ENCODE measurements at regions not wholly inside any gene's neighbourhood (a gene's known extent, or its start where the extent isn't known, plus 50 kb on each side); places are given as distances from the start of the nearest gene placed in this dataset.

DNA sequence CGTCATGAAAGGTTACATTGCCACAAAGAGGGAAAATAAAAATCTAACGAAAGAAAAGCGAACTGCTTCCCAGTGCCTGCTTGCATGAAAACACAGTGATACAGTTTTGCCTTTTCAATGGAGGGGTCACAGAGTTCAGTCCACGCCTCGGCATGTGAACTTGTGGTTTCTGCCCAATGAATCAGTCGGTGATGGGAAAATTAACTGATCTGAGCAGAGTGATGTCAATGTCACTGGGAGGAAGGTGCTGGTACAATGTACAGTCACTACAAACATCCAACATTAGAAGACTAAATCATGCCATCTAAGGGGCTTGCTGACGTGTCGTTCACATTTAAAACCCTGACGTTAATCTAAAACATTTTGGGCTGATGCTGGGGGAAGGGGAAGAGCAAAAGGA lies 151.8 kb upstream of the MSX2 start:
- DNase-seq (ENCODE audit: extremely low read depth, insufficient read length): no peak
- no peaks in the 10 kb centered on the region; the same call in 1 of the 2 replicates for H3K27me3 ChIP-seq (replicated peaks; ENCODE audit: control insufficient read depth, insufficient read depth, low read length)

GRCh38 chr5:174573221-174573994 lies 151.0 kb upstream of the MSX2 start:
- Histone ChIP-seq H3K27me3 (replicated peaks; ENCODE audit: control insufficient read depth, insufficient read depth, low read length) (no peaks in the 10 kb centered on the region), H3K36me3 (ENCODE audit: control insufficient read depth, insufficient read depth, low read length) (no peaks in the 10 kb centered on the region), H3K4me3 (replicated peaks; ENCODE audit: low read depth, low read length) (no peak overlapping the region)
- TF ChIP-seq, protein P1, sequence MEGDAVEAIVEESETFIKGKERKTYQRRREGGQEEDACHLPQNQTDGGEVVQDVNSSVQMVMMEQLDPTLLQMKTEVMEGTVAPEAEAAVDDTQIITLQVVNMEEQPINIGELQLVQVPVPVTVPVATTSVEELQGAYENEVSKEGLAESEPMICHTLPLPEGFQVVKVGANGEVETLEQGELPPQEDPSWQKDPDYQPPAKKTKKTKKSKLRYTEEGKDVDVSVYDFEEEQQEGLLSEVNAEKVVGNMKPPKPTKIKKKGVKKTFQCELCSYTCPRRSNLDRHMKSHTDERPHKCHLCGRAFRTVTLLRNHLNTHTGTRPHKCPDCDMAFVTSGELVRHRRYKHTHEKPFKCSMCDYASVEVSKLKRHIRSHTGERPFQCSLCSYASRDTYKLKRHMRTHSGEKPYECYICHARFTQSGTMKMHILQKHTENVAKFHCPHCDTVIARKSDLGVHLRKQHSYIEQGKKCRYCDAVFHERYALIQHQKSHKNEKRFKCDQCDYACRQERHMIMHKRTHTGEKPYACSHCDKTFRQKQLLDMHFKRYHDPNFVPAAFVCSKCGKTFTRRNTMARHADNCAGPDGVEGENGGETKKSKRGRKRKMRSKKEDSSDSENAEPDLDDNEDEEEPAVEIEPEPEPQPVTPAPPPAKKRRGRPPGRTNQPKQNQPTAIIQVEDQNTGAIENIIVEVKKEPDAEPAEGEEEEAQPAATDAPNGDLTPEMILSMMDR (IDR thresholded peaks at IDR 0.05; ENCODE audit: insufficient read depth, low read length, poor library complexity, severe bottlenecking): no peak
- DNase-seq (ENCODE audit: extremely low read depth, insufficient read length): no peak

More for the DNA sequence above, 151.8 kb upstream of the MSX2 start:
- Histone ChIP-seq H3K36me3 (ENCODE audit: control insufficient read depth, insufficient read depth, low read length) (no peaks in the 10 kb centered on the region), H3K4me3 (replicated peaks; ENCODE audit: low read depth, low read length) (no peak overlapping the region)
- TF ChIP-seq, protein P1 (IDR thresholded peaks at IDR 0.05; ENCODE audit: insufficient read depth, low read length, poor library complexity, severe bottlenecking): no peak

GRCh38 chr5:174575043-174575442 lies 149.3 kb upstream of the MSX2 start:
- TF ChIP-seq, protein P1 (IDR thresholded peaks at IDR 0.05; ENCODE audit: insufficient read depth, low read length, poor library complexity, severe bottlenecking): no peak
- Histone ChIP-seq H3K27me3 (replicated peaks; ENCODE audit: control insufficient read depth, insufficient read depth, low read length) (no peaks in the 10 kb centered on the region), H3K4me3 (replicated peaks; ENCODE audit: low read depth, low read length) (no peak overlapping the region), H3K36me3 (ENCODE audit: control insufficient read depth, insufficient read depth, low read length) (no peaks in the 10 kb centered on the region)
- no peak for DNase-seq (ENCODE audit: extremely low read depth, insufficient read length)

GRCh38 chr5:174576042-174576441 lies 148.3 kb upstream of the MSX2 start:
- no peak overlapping the region for H3K4me3 ChIP-seq (replicated peaks; ENCODE audit: low read depth, low read length)
- no peaks in the 10 kb centered on the region for H3K36me3 ChIP-seq (ENCODE audit: control insufficient read depth, insufficient read depth, low read length)
- TF ChIP-seq, protein P1 (IDR thresholded peaks at IDR 0.05; ENCODE audit: insufficient read depth, low read length, poor library complexity, severe bottlenecking): no peak
- H3K27me3 ChIP-seq (replicated peaks; ENCODE audit: control insufficient read depth, insufficient read depth, low read length): no peaks in the 10 kb centered on the region
- DNase-seq (ENCODE audit: extremely low read depth, insufficient read length): no peak

DNA sequence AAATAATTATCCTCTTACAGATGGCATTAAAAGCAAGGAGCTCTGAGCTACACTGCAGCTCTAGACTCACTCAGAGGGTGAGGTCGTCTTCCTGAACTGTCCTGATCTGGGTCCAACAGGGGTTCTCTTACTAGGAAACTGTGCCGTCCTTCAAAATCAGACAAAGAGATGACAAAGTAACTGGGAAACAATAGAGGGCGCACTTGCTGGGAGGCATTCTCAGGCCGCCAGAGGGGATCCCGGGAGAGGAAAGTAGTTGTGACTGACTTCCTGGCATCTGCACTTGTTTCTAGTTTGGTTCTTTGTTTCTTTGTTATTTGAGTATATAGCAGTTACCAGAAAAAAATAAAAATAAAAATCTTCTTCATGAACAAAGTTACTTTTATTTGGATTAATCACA lies 142.9 kb upstream of the MSX2 start:
- TF ChIP-seq, protein P1 (IDR thresholded peaks at IDR 0.05; ENCODE audit: insufficient read depth, low read length, poor library complexity, severe bottlenecking): peak; percentile 41
- no peak for DNase-seq (ENCODE audit: extremely low read depth, insufficient read length)
- Histone ChIP-seq H3K4me3 (replicated peaks; ENCODE audit: low read depth, low read length) (no peak overlapping the region), H3K36me3 (ENCODE audit: control insufficient read depth, insufficient read depth, low read length) (no peaks in the 10 kb centered on the region), H3K27me3 (replicated peaks; ENCODE audit: control insufficient read depth, insufficient read depth, low read length) (no peaks in the 10 kb centered on the region)

Measured in GM06990 (cell line).